ENCODE measurements at regions not wholly inside any gene's neighbourhood (a gene's known extent, or its start where the extent isn't known, plus 50 kb on each side); places are given as distances from the start of the nearest gene placed in this dataset.
"Not testable (repeated sequence)": the region's sequence is repeated elsewhere in the genome, so short reads cannot be mapped to it uniquely, and the experiment has no call there.

DNA sequence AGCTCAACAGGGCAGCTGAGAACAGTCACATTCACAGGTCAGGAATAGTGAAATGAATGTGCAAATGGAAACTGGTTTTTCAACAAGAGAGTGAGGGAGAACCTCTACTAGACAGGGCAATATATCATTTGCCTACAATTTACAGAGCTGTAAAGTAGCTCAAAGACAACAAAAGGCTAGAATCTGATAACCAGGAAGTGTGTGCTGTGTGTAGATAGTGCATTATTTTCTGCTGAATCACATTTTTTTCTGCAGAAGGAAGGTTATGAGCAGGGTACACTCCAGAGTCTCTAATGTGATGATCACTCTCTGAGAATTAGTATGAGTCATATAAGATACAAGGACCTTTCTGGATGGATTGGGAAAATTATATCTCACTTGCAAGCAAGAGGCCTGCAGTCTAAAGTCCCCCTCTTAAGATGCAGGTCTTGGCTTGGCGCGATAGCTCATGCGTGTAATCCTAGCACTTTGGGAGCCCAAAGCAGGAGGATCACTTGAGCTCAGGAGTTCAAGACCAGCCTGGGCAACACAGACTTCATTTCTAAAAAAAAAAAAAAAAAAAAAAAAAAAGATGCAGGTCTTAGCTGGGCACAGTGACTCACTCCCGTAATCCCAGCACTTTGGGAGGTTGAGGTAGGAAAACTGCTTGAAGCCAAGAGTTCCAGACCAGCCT, 59.9 kb upstream of the COBL start:
- Histone ChIP-seq H3K27ac (no peak overlapping the region), H3K4me3 (no peak overlapping the region), H3K9me3 (no peaks in the 10 kb centered on the region), H3K4me1 (no peaks in the 10 kb centered on the region), H3K27me3 (no peaks in the 10 kb centered on the region), H3K36me3 (no peaks in the 10 kb centered on the region)
- TF ChIP-seq POLR2AphosphoS5 (IDR thresholded peaks at IDR 0.05), result no peak
- TF ChIP-seq, protein P1, sequence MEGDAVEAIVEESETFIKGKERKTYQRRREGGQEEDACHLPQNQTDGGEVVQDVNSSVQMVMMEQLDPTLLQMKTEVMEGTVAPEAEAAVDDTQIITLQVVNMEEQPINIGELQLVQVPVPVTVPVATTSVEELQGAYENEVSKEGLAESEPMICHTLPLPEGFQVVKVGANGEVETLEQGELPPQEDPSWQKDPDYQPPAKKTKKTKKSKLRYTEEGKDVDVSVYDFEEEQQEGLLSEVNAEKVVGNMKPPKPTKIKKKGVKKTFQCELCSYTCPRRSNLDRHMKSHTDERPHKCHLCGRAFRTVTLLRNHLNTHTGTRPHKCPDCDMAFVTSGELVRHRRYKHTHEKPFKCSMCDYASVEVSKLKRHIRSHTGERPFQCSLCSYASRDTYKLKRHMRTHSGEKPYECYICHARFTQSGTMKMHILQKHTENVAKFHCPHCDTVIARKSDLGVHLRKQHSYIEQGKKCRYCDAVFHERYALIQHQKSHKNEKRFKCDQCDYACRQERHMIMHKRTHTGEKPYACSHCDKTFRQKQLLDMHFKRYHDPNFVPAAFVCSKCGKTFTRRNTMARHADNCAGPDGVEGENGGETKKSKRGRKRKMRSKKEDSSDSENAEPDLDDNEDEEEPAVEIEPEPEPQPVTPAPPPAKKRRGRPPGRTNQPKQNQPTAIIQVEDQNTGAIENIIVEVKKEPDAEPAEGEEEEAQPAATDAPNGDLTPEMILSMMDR (IDR thresholded peaks at IDR 0.05), result no peak
- no peak for TF ChIP-seq POLR2A (IDR thresholded peaks at IDR 0.05)
- DNase-seq (ENCODE audit: low spot score in 2 of 2), result no peak
- intact Hi-C loops (cut with DNase I; ENCODE audit: low total_unique reads), result no loop called here

DNA sequence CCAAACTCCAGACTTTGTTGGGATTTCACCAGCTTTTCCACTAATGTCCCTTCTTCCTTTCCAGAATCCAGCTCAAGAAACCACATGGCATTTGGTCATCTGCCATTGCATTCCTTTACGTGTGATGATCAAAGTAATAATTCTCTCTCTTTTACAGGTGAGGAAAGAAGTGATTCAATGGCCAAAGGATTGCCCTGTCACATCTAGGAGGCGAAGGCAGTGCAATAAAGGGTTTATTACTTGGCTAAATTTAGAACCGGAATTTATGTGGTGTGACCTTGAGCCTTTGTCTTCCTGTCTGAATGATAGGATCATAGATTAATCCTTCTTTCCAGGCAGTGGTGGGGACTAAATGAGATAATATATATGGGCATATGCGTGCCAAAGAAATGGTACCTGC, 58.3 kb upstream of the COBL start:
- Histone ChIP-seq H3K27me3 (no peaks in the 10 kb centered on the region), H3K36me3 (no peaks in the 10 kb centered on the region), H3K4me1 (no peaks in the 10 kb centered on the region), H3K4me3 (no peak overlapping the region), H3K9me3 (no peaks in the 10 kb centered on the region), H3K27ac (no peak overlapping the region)
- no peak for TF ChIP-seq POLR2A (IDR thresholded peaks at IDR 0.05)
- no peak for TF ChIP-seq POLR2AphosphoS5 (IDR thresholded peaks at IDR 0.05)
- TF ChIP-seq, protein P1 (IDR thresholded peaks at IDR 0.05), result no peak
- DNase-seq (ENCODE audit: low spot score in 2 of 2), result no peak
- intact Hi-C loops (cut with DNase I; ENCODE audit: low total_unique reads), result no loop called here

DNA sequence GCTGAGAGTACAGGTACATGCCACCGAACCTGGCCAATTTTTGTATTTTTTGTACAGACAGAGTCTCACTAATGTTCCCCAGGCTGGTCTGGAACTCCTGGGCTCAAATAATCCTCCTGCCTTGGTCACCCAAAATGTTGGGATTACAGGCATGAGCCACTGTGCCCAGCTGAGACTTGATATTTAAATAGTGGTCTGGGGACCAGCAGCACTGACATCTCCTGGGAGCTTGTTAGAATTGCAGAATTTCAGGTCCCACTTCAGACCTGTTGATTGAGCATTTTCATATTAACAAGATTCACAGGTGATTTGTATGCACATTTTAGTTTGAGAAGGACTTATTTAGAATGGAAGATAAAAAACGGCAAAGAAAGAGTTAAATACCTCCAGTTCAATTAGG, 57.0 kb upstream of the COBL start:
- intact Hi-C loops (cut with DNase I; ENCODE audit: low total_unique reads); H3K36me3 ChIP-seq; H3K9me3 ChIP-seq; H3K27me3 ChIP-seq; H3K4me3 ChIP-seq; DNase-seq (ENCODE audit: low spot score in 2 of 2); H3K27ac ChIP-seq; H3K4me1 ChIP-seq: not testable (repeated sequence)

DNA sequence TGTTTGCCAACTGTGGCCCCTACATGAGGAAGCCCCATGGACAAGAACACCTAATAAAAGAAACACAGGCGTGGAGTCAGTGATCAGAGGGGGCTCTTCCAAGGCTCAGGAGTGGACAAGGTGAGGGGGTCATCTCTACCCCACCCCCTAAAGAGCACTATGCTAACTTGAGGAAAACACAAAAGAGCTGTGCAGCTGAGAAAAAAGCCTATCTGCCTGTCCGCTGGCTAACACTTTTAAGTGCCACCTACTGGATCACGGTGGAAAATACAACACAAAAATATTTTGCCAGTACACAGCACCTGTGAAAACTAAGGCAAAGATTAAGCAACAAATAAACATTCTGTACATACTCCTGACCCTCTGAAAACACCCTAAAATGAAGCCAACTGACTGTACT, 53.1 kb upstream of the COBL start:
- Histone ChIP-seq H3K27me3 (no peaks in the 10 kb centered on the region), H3K9me3 (no peaks in the 10 kb centered on the region), H3K4me3 (no peak overlapping the region), H3K36me3 (no peaks in the 10 kb centered on the region), H3K4me1 (no peaks in the 10 kb centered on the region), H3K27ac (no peak overlapping the region)
- intact Hi-C loops (cut with DNase I; ENCODE audit: low total_unique reads), result loop anchor here (10.0 kb wide), 1 partner anchor 195 kb away; no protein-coding TSS in a partner anchor
- TF ChIP-seq, protein P1 (IDR thresholded peaks at IDR 0.05), result peak in 1 of 3 donors; percentile 34
- TF ChIP-seq POLR2AphosphoS5 (IDR thresholded peaks at IDR 0.05) (no peak), POLR2A (IDR thresholded peaks at IDR 0.05) (no peak)
- DNase-seq (ENCODE audit: low spot score in 2 of 2), result no peak

DNA sequence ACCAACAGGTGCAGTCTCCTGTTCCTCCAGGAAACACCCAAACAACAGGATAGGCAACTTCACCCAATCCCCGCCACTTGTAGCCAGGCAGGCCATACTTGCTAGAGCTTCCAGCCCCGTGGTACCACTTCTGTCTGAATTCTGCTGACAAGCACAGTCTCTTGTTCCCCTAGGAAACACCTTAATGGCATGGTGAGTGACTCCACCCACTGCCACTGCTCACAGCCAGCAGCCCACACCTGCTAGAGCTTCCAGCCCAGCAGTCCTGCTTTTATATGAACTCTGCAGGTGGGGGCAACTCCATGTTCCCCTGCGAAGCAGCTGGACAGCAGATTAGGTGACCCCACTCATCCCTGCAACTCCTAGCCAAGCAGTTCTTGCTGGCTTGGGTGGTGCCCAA, 52.6 kb upstream of the COBL start:
- not testable (repeated sequence) for H3K27me3 ChIP-seq; H3K4me1 ChIP-seq; DNase-seq (ENCODE audit: low spot score in 2 of 2); H3K4me3 ChIP-seq; H3K36me3 ChIP-seq; H3K9me3 ChIP-seq; H3K27ac ChIP-seq
- intact Hi-C loops (cut with DNase I; ENCODE audit: low total_unique reads), result loop anchor here (10.0 kb wide), 1 partner anchor 194 kb away; no protein-coding TSS in a partner anchor

DNA sequence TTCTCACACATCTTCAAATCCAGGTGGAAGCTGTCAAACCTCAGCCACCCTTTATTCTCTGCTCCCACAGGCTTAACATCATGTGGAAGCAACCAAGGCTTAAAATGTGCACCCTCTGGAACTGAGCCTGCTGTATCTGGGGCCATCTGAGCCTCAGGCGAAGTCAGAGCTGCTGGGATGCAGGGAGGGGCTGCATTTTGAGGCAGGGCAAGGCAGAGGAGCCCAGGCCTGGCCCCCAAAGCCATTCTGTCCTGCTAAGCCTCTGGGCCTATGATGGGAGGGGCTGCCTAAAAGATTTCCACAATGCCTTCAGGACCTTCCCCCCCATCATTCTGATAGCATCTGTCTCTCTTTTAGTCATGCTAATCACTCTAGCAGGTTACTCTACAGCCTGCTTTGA, 51.7 kb upstream of the COBL start:
- Histone ChIP-seq H3K27me3 (no peaks in the 10 kb centered on the region), H3K27ac (no peak overlapping the region), H3K36me3 (no peaks in the 10 kb centered on the region), H3K9me3 (no peaks in the 10 kb centered on the region), H3K4me1 (no peaks in the 10 kb centered on the region), H3K4me3 (no peak overlapping the region)
- intact Hi-C loops (cut with DNase I; ENCODE audit: low total_unique reads), result loop anchor here (10.0 kb wide), 1 partner anchor 194 kb away; no protein-coding TSS in a partner anchor
- no peak for DNase-seq (ENCODE audit: low spot score in 2 of 2)
- TF ChIP-seq POLR2AphosphoS5 (IDR thresholded peaks at IDR 0.05) (no peak), POLR2A (IDR thresholded peaks at IDR 0.05) (no peak)
- TF ChIP-seq, protein P1 (IDR thresholded peaks at IDR 0.05), result no peak

All from breast epithelium (tissue), 4 donors.